Loucy (cell line): ENCODE measurements at regions not wholly inside any gene's neighbourhood (a gene's known extent, or its start where the extent isn't known, plus 50 kb on each side); places are given as distances from the start of the nearest gene placed in this dataset.

Experiments used
- H2AFZ ChIP-seq: fragments of 200-600 bp; sonication (generic); 2 replicates; pipeline ENCODE4 v1.6.0; 2016; ENCODE audit warnings: antibody characterized with exemption, mild to moderate bottlenecking, low read length, moderate library complexity
- H3F3A ChIP-seq: fragments of 200-600 bp; 2 replicates; pipeline ENCODE4 v1.6.0; 2016; ENCODE audit warnings: antibody characterized with exemption, low read depth, mild to moderate bottlenecking
- H3K27me3 ChIP-seq: fragments of 200-600 bp; sonication (generic); 2 replicates; pipeline ENCODE4 v1.6.1; 2014; ENCODE audit warnings: low read length, mild to moderate bottlenecking; ENCODE audit not compliant: insufficient read depth, poor library complexity, severe bottlenecking
- H3K36me3 ChIP-seq: fragments of 200-600 bp; sonication (generic); 2 replicates; pipeline ENCODE4 v1.6.1; 2016; ENCODE audit warnings: low read length; ENCODE audit not compliant: insufficient read depth
- H3K4me1 ChIP-seq: fragments of 200-600 bp; sonication (generic); 2 replicates; pipeline ENCODE4 v1.5.1; 2014; ENCODE audit warnings: low read length, mild to moderate bottlenecking; ENCODE audit not compliant: insufficient read depth, poor library complexity, severe bottlenecking
- H3K4me2 ChIP-seq: fragments of 200-600 bp; sonication (generic); 2 replicates; pipeline ENCODE4 v1.6.0; 2014; ENCODE audit warnings: antibody characterized with exemption, low read length, low read depth, mild to moderate bottlenecking; ENCODE audit not compliant: poor library complexity, severe bottlenecking
- H3K4me3 ChIP-seq: fragments of 200-600 bp; sonication (generic); 2 replicates; pipeline ENCODE4 v1.5.1; 2014; ENCODE audit warnings: low read length, mild to moderate bottlenecking, mixed read lengths; ENCODE audit not compliant: poor library complexity, severe bottlenecking
- H3K79me2 ChIP-seq: fragments of 200-600 bp; sonication (generic); 2 replicates; pipeline ENCODE4 v1.6.1; 2014; ENCODE audit warnings: low read length; ENCODE audit not compliant: insufficient read depth
- H3K9ac ChIP-seq: fragments of 200-600 bp; sonication (generic); 2 replicates; pipeline ENCODE4 v1.6.0; 2014; ENCODE audit warnings: mild to moderate bottlenecking, low read depth, low read length, moderate library complexity; ENCODE audit not compliant: poor library complexity, severe bottlenecking
- H3K9me2 ChIP-seq: fragments of 200-600 bp; sonication (generic); replicated peaks from 2 replicates; pipeline ENCODE4 v1.6.1; 2016; ENCODE audit warnings: low read depth, low read length, mixed read lengths
- H3K9me3 ChIP-seq: fragments of 200-600 bp; sonication (generic); 2 replicates; pipeline ENCODE4 v1.6.1; 2014; ENCODE audit warnings: mild to moderate bottlenecking, antibody characterized with exemption, low read length, low read depth; ENCODE audit not compliant: insufficient read depth
- H4K20me1 ChIP-seq: fragments of 200-600 bp; sonication (generic); 2 replicates; pipeline ENCODE4 v1.6.0; 2014; ENCODE audit warnings: antibody characterized with exemption, low read length, mild to moderate bottlenecking; ENCODE audit not compliant: insufficient read depth, poor library complexity, severe bottlenecking
- CTCF ChIP-seq: fragments of 200-600 bp; sonication (generic); conservative IDR thresholded peaks from 2 replicates; pipeline ENCODE4 v1.5.1; 2014; ENCODE audit warnings: mild to moderate bottlenecking, antibody characterized with exemption, low read length
- EZH2phosphoT487 ChIP-seq: fragments of 200-600 bp; IDR thresholded peaks from 2 replicates; pipeline ENCODE4 v1.6.1; 2018; ENCODE audit warnings: antibody characterized with exemption, mild to moderate bottlenecking, moderate library complexity, borderline replicate concordance

DNA sequence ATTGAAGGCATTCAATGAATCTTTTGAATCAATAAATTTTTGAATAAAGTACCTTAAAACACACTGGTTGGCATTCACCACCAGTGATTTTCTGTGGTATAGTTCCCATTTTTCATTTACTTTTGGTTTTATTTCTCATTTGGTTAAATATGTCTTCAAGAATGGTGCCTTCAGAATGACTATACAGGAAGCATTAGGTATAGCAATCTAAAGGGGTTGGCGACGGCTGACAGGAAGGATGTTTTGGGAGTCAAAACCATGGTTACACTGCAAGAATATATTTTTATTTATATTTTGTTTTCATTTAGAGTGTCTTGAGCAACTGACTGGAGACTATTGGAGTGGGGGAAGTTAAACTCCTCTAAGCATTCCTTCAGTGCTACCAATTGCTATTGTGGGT, 235.7 kb downstream of the HTR1A start:
- Histone ChIP-seq H3K4me2 (no peak overlapping the region), H3K9me3 (no peaks in the 10 kb centered on the region), H3K9me2 (no peaks in the 10 kb centered on the region), H3K27me3 (no peaks in the 10 kb centered on the region), H3F3A (no peaks in the 10 kb centered on the region), H3K9ac (no peak overlapping the region), H4K20me1 (no peaks in the 10 kb centered on the region), H3K79me2 (no peaks in the 10 kb centered on the region), H3K36me3 (no peaks in the 10 kb centered on the region), H3K4me1 (no peaks in the 10 kb centered on the region), H3K4me3 (no peak overlapping the region), H2AFZ (no peak overlapping the region)
- TF ChIP-seq EZH2phosphoT487 (no peak), CTCF (no peak)

- H3F3A ChIP-seq: no peaks in the 10 kb centered on the region
- H3K9me2 ChIP-seq: no peaks in the 10 kb centered on the region
- H4K20me1 ChIP-seq: no peaks in the 10 kb centered on the region
- no peak overlapping the region for H3K9ac ChIP-seq
- no peak for TF ChIP-seq CTCF
- no peak for TF ChIP-seq EZH2phosphoT487
- no peak overlapping the region for H3K4me3 ChIP-seq
- no peaks in the 10 kb centered on the region for H3K36me3 ChIP-seq
- H3K79me2 ChIP-seq: no peaks in the 10 kb centered on the region
- H3K9me3 ChIP-seq: no peaks in the 10 kb centered on the region
- H3K27me3 ChIP-seq: no peaks in the 10 kb centered on the region
- H2AFZ ChIP-seq: no peak overlapping the region
- H3K4me1 ChIP-seq: no peaks in the 10 kb centered on the region
- no peak overlapping the region for H3K4me2 ChIP-seq
Observed at GRCh38 chr5:63719147-63719546, 243.1 kb downstream of the HTR1A start.

DNA sequence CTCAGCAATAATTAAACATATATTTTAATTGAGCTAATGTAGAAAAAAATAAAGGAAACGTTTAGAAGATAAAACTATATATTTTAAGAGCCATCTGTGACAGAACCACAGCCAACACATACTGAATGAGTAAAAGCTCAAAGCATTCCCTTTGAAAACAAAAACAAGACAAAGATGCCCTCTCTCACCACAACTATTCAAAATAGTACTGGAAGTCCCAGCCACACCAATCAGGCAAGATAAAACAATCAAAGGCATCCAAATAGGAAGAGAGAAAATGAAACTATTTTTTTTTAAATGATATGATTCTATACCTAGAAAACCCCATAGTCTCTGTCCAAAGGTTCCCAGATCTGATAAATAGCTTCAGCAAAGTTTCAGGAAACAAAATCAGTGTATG, 262.0 kb downstream of the HTR1A start:
- no peaks in the 10 kb centered on the region for H3K4me1 ChIP-seq
- no peak overlapping the region for H3K4me3 ChIP-seq
- no peaks in the 10 kb centered on the region for H4K20me1 ChIP-seq
- H3K9ac ChIP-seq: no peak overlapping the region
- no peaks in the 10 kb centered on the region for H3K9me3 ChIP-seq
- TF ChIP-seq CTCF: no peak
- TF ChIP-seq EZH2phosphoT487: no peak
- H3K4me2 ChIP-seq: no peak overlapping the region
- H3F3A ChIP-seq: no peaks in the 10 kb centered on the region
- H3K79me2 ChIP-seq: no peaks in the 10 kb centered on the region
- no peaks in the 10 kb centered on the region for H3K9me2 ChIP-seq
- no peak overlapping the region for H2AFZ ChIP-seq
- H3K27me3 ChIP-seq: no peaks in the 10 kb centered on the region
- no peaks in the 10 kb centered on the region for H3K36me3 ChIP-seq
